Glomerular visceral epithelial cell (primary cell): ENCODE measurements at regions not wholly inside any gene's neighbourhood (a gene's known extent, or its start where the extent isn't known, plus 50 kb on each side); places are given as distances from the start of the nearest gene placed in this dataset.

Experiments
- DNase-seq: peaks from one replicate; pipeline ENCODE4 v3.0.0-alpha.2; 2016; ENCODE audit errors: extremely low spot score

DNA sequence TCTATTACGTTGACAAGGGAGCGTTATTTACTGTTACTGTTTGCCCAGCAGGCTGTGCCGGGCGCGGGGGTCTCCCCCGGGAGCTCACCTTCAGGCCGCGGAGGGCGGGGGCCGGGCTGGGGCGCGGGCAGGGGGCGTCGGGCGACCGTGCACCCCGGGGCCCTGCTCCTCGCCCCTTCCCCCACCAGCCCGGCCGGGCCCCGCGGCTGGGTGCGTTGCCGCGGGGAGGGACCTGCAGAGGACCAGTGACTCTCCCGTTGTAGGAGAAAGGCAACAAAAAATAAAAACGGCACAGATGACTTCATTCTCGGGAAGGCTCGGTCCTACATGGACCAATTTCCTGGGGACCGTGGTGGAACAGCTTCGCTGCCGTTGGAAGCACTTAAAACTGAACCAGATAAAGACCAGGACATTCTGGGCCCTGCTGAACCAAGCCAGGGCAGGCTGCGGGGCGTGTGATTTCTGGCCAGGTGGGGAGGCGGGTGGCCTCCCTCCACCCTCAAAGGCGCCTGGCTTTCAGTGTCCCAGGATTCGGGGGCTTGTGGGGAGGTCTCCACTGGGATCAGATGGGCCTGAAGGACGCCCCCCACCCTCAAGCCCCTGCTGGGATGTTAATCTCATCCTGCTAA lies 57.4 kb downstream of the IGLL1 start:
- DNase-seq = no peak

- DNase-seq = peak; percentile 83
These were observed 58.5 kb downstream of the IGLL1 start for GRCh38 chr22:23521441-23522113.

GRCh38 chr22:23520863-23521440 lies 59.1 kb downstream of the IGLL1 start:
- DNase-seq = no peak

DNA sequence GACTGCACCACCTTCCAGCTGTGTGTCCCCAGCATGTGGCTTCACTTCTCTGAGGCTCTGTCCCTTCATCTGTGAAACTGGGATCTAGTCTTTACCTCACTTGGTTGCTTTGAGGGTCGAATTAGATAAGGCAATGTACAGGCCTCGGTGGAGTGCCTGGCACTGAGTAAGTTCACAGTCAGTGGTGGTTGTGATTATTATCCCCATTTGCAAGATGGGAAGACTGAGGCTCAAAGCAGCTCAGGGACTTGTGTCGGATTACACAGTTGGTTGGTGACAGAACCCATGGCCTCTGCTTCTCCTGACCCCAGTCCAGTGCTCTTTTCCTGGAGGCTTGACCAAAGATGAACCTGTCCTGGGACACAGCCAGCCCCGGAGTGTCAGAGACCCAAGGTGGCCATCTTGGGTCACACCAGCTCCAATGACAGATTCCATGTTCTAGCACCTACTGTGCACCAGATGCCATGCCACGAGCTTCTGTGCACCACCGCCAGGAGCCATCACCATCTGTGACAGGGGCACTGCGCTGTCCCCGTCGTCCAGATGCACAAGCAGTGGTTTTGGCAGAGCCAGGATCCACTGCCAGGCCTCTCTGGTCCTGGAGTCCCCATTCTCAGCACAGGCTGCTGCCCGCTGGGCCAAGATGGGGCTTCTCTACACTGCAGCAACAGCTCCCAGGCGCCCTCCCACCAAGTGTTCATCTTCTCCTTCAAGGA lies 60.5 kb downstream of the IGLL1 start:
- no peak for DNase-seq

GRCh38 chr22:23518376-23519187 lies 61.5 kb downstream of the IGLL1 start:
- DNase-seq = no peak

DNA sequence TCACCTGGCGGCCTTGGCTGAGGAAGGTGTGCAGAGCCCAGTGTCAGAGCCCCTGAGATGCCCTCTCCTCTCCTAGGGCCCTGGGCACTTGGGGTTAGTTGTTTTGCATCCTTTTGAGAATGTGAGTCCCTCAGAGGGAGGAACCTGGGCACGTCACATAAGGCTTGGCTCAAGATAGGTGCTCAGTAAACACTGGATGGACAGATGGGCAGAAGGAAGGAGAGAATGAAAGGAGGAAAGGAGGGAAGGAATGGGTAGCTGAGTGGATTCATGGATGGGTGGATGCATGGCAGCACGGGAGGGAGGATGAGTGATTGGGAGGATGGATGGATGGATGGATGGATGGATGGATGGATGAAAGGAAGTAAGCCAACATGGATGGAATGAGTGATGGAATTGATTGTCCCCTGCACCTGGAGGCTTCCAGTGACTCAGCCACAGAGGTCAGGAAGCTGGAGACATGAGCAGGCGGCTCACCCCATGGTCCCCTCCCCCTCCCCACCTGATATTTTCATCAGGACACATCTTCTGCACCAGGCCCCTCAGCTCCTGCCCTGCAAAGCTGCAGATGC lies 62.2 kb downstream of the IGLL1 start:
- no peak for DNase-seq

DNA sequence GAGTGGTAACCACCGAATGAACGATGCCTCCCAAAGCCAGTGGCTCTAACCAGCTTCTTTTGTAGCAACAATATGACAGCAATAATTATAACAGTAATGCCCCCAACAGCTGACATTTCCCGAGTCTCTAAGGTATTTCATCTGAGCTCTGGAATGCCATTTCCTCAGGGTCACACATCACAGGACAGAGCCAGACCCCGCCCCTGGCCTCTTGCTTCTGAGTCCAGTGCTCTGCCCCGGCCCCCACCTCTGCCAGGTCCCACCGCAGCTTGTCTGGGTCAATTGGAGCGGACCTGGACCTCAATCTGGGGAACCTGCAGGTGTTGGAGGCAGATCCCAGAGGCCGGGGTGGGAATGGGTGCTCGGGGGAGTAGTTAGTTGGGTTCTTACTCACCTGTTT lies 63.8 kb downstream of the IGLL1 start:
- DNase-seq = no peak

- no peak for DNase-seq
These were observed 65.6 kb downstream of the IGLL1 start for GRCh38 chr22:23514322-23515038.

DNA sequence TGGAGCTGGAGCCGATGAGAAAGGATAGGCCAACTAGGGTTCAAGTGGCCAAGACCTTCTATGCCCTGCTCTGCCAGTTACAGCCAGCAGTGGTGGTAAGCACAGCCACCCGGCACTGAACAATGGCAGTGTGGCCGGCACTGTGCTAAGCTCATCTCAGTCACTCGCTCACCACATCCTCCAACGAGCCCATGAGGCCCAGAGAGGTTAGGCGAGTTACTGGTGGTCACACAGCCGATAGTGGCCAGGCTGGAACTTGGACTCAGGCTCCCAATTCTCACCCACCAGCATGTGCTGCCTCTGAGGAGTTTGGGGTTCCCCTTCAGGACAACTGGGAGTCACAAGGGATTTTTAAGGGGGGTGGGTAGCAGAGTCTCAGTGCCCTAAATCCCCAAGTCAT lies 66.4 kb downstream of the IGLL1 start:
- no peak for DNase-seq

DNA sequence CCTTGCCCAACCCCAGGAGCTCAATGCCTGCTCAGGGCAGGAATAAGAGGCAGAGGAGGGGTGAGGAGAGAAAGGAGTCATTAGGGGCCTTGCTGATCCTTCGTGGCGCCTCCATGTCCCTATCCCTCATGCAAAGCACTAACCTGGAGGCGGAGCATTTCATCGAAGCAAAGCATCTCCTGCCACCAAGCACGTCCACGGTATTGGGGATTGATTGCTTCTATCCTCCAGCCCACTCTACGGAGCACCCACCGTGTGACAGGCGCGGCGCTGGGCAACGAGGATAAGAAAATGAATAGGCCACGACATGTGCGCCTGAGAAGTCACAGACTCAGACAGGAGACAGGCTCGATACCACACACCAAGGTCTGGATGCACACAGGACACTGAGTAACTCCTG lies 67.0 kb downstream of the IGLL1 start:
- no peak for DNase-seq

- no peak for DNase-seq
These were observed 67.4 kb downstream of the IGLL1 start for GRCh38 chr22:23512721-23513120.

- DNase-seq = no peak
These were observed 67.8 kb downstream of the IGLL1 start for GRCh38 chr22:23512348-23512705.

GRCh38 chr22:23511627-23512347 lies 68.3 kb downstream of the IGLL1 start:
- DNase-seq = no peak

GRCh38 chr22:23509571-23510302 lies 70.4 kb downstream of the IGLL1 start:
- no peak for DNase-seq

GRCh38 chr22:23504516-23504915 lies 75.6 kb downstream of the IGLL1 start:
- no peak for DNase-seq

- DNase-seq = no peak
These were observed 76.2 kb downstream of the IGLL1 start for GRCh38 chr22:23503736-23504440.

GRCh38 chr22:23503142-23503541 lies 76.9 kb downstream of the IGLL1 start:
- no peak for DNase-seq

DNA sequence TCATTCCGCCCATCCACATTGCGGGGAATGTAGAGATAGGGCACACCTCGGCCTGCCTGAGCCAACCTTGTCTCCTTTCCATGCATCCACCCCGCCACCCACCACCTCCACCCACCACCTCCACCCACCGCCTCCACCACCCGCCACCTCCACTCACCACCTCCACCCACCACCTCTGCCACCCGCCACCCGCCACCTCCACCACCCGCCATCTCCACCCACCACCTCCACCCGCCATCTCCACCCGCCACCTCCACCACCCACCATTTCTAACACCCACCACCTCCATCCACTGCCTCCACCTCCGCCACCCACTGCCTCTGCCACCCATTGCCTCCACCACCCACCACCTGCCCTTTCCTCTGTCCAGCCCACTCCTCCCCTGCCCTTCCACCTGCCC lies 78.4 kb downstream of the IGLL1 start:
- DNase-seq = no peak

DNA sequence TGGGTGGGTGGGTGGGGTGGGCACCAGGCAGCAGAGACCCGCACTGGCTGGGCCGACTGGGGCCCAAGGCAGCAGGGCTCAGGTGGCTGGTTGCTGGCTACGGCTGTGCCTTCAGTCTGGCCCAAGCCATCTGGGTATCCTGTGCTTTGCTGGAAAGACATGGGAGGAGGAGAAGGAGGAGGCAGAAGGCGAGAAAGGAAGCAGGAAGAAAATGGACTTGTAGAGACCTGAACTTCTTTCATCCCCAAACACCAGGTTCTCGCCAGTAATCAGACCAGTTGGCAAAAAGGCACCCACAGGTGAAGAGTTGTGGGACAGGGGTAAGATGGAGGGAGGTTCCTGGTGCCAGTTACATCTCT lies 78.8 kb downstream of the IGLL1 start:
- no peak for DNase-seq
